ENCODE measurements at regions not wholly inside any gene's neighbourhood (a gene's known extent, or its start where the extent isn't known, plus 50 kb on each side); places are given as distances from the start of the nearest gene placed in this dataset.

DNA sequence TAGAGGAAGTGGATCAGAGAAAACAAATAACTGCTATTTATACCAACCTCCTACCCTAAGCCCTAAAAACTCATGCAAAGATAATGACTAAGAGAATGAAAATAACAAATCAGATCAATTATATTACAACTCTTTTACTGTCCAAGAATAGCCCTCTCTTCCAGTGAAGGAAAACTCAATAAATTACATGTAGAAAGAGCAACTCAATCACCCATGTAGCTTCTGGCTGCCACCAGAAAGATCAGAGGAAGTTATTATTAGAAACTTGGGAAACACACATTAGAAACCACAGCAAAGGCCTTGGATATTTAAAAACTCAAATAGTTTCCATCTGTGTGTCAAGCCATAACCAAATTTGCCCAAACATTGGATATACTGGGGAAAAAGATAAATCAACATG is 134.0 kb upstream of the TARS1 start:
- dilution Hi-C loops (cut with MboI; ENCODE audit: extremely low pct_ligation_motif_present, low sequenced_read_pairs): no loop called here
- Histone ChIP-seq H3K79me2 (ENCODE audit: control insufficient read depth, insufficient read depth, low read length) (no peaks in the 10 kb centered on the region), H3K9ac (ENCODE audit: control insufficient read depth, extremely low read depth, insufficient read depth, low read length) (no peak overlapping the region), H3K9me3 (ENCODE audit: control insufficient read depth, low read depth, low read length) (no peaks in the 10 kb centered on the region), H3K4me2 (ENCODE audit: control insufficient read depth, extremely low read depth, insufficient read depth, low read depth, low read length) (no peak overlapping the region), H4K20me1 (ENCODE audit: control insufficient read depth, extremely low read depth, insufficient read depth, low read length) (no peaks in the 10 kb centered on the region), H2AFZ (ENCODE audit: control insufficient read depth, low read length) (no peak overlapping the region), H3K27ac (ENCODE audit: control insufficient read depth, insufficient read depth, low read length) (no peak overlapping the region), H3K4me3 (ENCODE audit: control insufficient read depth in 2 of 3, extremely low read depth in 1 of 3, insufficient read depth in 2 of 3, low read depth in 1 of 3, low read length in 3 of 3) (no peak overlapping the region), H3K9me1 (ENCODE audit: control insufficient read depth, extremely low read depth, insufficient read depth, low read length) (no peaks in the 10 kb centered on the region), H3K36me3 (ENCODE audit: control insufficient read depth in 2 of 2, extremely low read depth in 1 of 2, insufficient read depth in 2 of 2, low read length in 2 of 2) (no peaks in the 10 kb centered on the region), H3K4me1 (ENCODE audit: control insufficient read depth, extremely low read depth, insufficient read depth, low read length) (peaks cover 21% of the 10 kb centered on the region), H3K27me3 (ENCODE audit: control insufficient read depth, extremely low read depth, insufficient read depth, low read length) (no peaks in the 10 kb centered on the region)
- FAIRE-seq (no peak), DNase-seq (ENCODE audit: low read depth, low spot score) (no peak)
- TF ChIP-seq EZH2 (IDR thresholded peaks at IDR 0.05; ENCODE audit: low read length): no peak
- TF ChIP-seq, protein P1, sequence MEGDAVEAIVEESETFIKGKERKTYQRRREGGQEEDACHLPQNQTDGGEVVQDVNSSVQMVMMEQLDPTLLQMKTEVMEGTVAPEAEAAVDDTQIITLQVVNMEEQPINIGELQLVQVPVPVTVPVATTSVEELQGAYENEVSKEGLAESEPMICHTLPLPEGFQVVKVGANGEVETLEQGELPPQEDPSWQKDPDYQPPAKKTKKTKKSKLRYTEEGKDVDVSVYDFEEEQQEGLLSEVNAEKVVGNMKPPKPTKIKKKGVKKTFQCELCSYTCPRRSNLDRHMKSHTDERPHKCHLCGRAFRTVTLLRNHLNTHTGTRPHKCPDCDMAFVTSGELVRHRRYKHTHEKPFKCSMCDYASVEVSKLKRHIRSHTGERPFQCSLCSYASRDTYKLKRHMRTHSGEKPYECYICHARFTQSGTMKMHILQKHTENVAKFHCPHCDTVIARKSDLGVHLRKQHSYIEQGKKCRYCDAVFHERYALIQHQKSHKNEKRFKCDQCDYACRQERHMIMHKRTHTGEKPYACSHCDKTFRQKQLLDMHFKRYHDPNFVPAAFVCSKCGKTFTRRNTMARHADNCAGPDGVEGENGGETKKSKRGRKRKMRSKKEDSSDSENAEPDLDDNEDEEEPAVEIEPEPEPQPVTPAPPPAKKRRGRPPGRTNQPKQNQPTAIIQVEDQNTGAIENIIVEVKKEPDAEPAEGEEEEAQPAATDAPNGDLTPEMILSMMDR (optimal IDR thresholded peaks at IDR 0.05 in 1 of 3, IDR thresholded peaks at IDR 0.05 in 1 of 3, conservative IDR thresholded peaks at IDR 0.05 in 1 of 3; ENCODE audit: extremely low read depth in 1 of 3, insufficient read depth in 2 of 3, low read length in 3 of 3): no peak

GRCh38 chr5:33308586-33308985 is 132.2 kb upstream of the TARS1 start:
- no peaks in the 10 kb centered on the region for H3K79me2 ChIP-seq (ENCODE audit: control insufficient read depth, insufficient read depth, low read length)
- peaks cover 38% of the 10 kb centered on the region for H3K4me1 ChIP-seq (ENCODE audit: control insufficient read depth, extremely low read depth, insufficient read depth, low read length)
- dilution Hi-C loops (cut with MboI; ENCODE audit: extremely low pct_ligation_motif_present, low sequenced_read_pairs): no loop called here
- TF ChIP-seq, protein P1 (optimal IDR thresholded peaks at IDR 0.05 in 1 of 3, IDR thresholded peaks at IDR 0.05 in 1 of 3, conservative IDR thresholded peaks at IDR 0.05 in 1 of 3; ENCODE audit: extremely low read depth in 1 of 3, insufficient read depth in 2 of 3, low read length in 3 of 3): no peak
- no peak for TF ChIP-seq EZH2 (IDR thresholded peaks at IDR 0.05; ENCODE audit: low read length)
- H3K4me2 ChIP-seq (ENCODE audit: control insufficient read depth, extremely low read depth, insufficient read depth, low read depth, low read length): no peak overlapping the region
- H3K9ac ChIP-seq (ENCODE audit: control insufficient read depth, extremely low read depth, insufficient read depth, low read length): no peak overlapping the region
- H3K9me3 ChIP-seq (ENCODE audit: control insufficient read depth, low read depth, low read length): no peaks in the 10 kb centered on the region
- no peaks in the 10 kb centered on the region for H3K27me3 ChIP-seq (ENCODE audit: control insufficient read depth, extremely low read depth, insufficient read depth, low read length)
- H3K27ac ChIP-seq (ENCODE audit: control insufficient read depth, insufficient read depth, low read length): no peak overlapping the region
- FAIRE-seq: no peak
- no peaks in the 10 kb centered on the region for H4K20me1 ChIP-seq (ENCODE audit: control insufficient read depth, extremely low read depth, insufficient read depth, low read length)
- DNase-seq (ENCODE audit: low read depth, low spot score): no peak
- no peak overlapping the region for H2AFZ ChIP-seq (ENCODE audit: control insufficient read depth, low read length)
- H3K36me3 ChIP-seq (ENCODE audit: control insufficient read depth in 2 of 2, extremely low read depth in 1 of 2, insufficient read depth in 2 of 2, low read length in 2 of 2): no peaks in the 10 kb centered on the region
- H3K4me3 ChIP-seq (ENCODE audit: control insufficient read depth in 2 of 3, extremely low read depth in 1 of 3, insufficient read depth in 2 of 3, low read depth in 1 of 3, low read length in 3 of 3): no peak overlapping the region
- no peaks in the 10 kb centered on the region for H3K9me1 ChIP-seq (ENCODE audit: control insufficient read depth, extremely low read depth, insufficient read depth, low read length)
